Keratinocyte (primary cell): ENCODE measurements at regions not wholly inside any gene's neighbourhood (a gene's known extent, or its start where the extent isn't known, plus 50 kb on each side); places are given as distances from the start of the nearest gene placed in this dataset.

Experiments used
- EZH2 ChIP-seq: IDR thresholded peaks from one replicate; pipeline ENCODE4 v1.6.1; 2012; ENCODE audit warnings: inconsistent platforms, mild to moderate bottlenecking, low read length, moderate library complexity
- TF ChIP-seq, protein P1 (sequence below), 3 experiments: IDR thresholded peaks in 1 of 3; conservative IDR thresholded peaks in 1 of 3; optimal IDR thresholded peaks in 1 of 3; 2 replicates in 2 of 3; 3 replicates in 1 of 3; pipeline versions ENCODE3 to v1.5.1; 2011; ENCODE audit warnings: low read length in 3 of 3, mild to moderate bottlenecking in 3 of 3, moderate library complexity in 2 of 3, control low read depth in 1 of 3, inconsistent platforms in 1 of 3; ENCODE audit not compliant: insufficient read depth in 2 of 3; ENCODE audit errors: extremely low read depth in 1 of 3

GRCh38 chr11:45501392-45502225 lies 163.8 kb downstream of the CHST1 start:
- TF ChIP-seq, protein P1, sequence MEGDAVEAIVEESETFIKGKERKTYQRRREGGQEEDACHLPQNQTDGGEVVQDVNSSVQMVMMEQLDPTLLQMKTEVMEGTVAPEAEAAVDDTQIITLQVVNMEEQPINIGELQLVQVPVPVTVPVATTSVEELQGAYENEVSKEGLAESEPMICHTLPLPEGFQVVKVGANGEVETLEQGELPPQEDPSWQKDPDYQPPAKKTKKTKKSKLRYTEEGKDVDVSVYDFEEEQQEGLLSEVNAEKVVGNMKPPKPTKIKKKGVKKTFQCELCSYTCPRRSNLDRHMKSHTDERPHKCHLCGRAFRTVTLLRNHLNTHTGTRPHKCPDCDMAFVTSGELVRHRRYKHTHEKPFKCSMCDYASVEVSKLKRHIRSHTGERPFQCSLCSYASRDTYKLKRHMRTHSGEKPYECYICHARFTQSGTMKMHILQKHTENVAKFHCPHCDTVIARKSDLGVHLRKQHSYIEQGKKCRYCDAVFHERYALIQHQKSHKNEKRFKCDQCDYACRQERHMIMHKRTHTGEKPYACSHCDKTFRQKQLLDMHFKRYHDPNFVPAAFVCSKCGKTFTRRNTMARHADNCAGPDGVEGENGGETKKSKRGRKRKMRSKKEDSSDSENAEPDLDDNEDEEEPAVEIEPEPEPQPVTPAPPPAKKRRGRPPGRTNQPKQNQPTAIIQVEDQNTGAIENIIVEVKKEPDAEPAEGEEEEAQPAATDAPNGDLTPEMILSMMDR (optimal IDR thresholded peaks at IDR 0.05 in 1 of 3, IDR thresholded peaks at IDR 0.05 in 1 of 3, conservative IDR thresholded peaks at IDR 0.05 in 1 of 3; ENCODE audit: extremely low read depth in 1 of 3, insufficient read depth in 2 of 3, low read length in 3 of 3), result no peak
- TF ChIP-seq EZH2, result no peak
